NCI-H526 (cell line): ENCODE measurements at regions not wholly inside any gene's neighbourhood (a gene's known extent, or its start where the extent isn't known, plus 50 kb on each side); places are given as distances from the start of the nearest gene placed in this dataset.
"Not testable (repeated sequence)": the region's sequence is repeated elsewhere in the genome, so short reads cannot be mapped to it uniquely, and the experiment has no call there.

Experiments used
- DNase-seq, 2 experiments: peaks; one replicate each; lab custom pipeline; 2025; lab: John Stamatoyannopoulos, UW

GRCh38 chr14:55767286-55767685, 187.3 kb downstream of the KTN1 start:
- no peak for DNase-seq

GRCh38 chr14:55769877-55770276, 189.9 kb downstream of the KTN1 start:
- no peak for DNase-seq

- DNase-seq, result no peak
Measured at GRCh38 chr14:55771242-55771981, 191.4 kb downstream of the KTN1 start.

DNA sequence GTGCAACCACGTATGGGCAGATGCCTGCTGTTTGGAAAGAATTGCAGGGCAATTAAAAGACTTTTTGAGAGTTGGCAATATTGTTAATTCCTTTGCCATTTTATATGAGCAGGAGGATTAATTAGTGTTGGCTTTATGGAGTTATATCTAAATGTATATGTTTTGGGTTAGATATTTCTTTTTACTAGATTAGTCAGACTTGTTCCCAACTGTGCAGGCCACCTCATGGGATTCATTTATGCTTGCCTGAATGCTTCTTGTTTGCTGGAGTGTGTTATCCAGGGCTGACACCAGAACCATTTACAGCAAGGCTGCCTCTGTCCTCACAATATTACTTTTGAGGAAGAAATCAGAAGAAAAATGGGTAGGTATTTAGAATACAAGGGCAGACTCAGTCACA, 192.5 kb downstream of the KTN1 start:
- no peak for DNase-seq

- DNase-seq, result no peak
Measured at GRCh38 chr14:55773312-55773711, 193.3 kb downstream of the KTN1 start.

GRCh38 chr14:55773984-55774545, 194.1 kb downstream of the KTN1 start:
- no peak for DNase-seq

DNA sequence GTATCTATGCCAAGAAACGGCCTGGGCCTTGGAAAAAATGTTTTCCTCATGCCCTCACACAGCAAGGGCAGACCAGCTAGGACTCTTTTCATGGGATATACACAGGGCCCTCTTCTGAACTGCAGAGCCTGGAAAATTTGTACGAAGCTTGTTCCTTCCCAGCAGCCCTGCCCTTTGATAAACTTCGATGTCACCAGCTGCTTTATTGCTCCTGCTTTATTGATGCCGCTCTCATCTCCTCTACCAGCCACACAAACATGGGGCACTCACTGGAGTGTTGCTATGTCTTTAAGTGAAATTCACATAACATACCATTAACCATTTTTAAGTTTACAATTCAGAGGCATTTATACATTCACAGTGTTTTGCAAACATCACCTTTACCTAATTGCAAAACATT, 197.9 kb downstream of the KTN1 start:
- DNase-seq, result no peak

GRCh38 chr14:55780156-55780946, 200.3 kb downstream of the KTN1 start:
- DNase-seq, result no peak

DNA sequence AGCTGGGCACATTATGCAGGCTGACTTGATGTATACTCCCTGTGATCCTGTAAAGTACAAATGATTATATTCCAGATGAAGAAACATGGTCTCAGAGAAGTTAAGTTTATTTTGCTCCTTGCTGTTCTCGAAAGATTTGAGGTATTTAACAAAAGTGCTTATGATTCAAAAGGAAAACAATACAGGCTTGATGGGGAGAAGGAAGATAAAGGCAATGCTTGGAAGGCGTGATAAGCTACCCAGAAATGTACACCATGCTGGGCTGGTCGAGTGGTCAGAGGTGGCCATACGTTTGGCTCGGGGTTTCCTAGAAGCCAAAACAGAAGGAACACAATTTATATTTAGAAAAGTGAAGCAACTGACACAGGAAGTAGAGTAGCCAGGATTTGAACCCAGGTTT, 201.0 kb downstream of the KTN1 start:
- DNase-seq, result no peak

GRCh38 chr14:55782166-55782565, 202.2 kb downstream of the KTN1 start:
- DNase-seq, result no peak

DNA sequence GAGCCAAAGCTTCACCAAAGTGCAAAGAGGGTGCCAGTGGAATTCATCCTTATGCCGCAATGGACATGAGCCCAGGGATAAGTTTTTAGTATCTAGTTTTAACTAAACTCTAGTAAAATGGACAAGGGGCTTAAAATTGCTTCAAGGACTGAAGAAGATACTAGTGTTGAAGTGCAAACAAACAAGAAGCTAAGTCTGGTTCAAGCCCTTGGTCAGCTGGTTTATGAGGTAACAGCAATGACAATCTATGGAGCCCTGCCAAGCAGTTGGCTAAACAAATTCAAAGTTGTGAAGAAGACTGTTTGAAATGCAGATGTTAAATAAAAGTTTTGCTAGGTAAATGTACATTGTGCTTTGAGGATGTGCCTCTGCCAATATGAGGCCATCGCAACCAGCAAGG, 209.4 kb downstream of the KTN1 start:
- DNase-seq, result no peak

DNA sequence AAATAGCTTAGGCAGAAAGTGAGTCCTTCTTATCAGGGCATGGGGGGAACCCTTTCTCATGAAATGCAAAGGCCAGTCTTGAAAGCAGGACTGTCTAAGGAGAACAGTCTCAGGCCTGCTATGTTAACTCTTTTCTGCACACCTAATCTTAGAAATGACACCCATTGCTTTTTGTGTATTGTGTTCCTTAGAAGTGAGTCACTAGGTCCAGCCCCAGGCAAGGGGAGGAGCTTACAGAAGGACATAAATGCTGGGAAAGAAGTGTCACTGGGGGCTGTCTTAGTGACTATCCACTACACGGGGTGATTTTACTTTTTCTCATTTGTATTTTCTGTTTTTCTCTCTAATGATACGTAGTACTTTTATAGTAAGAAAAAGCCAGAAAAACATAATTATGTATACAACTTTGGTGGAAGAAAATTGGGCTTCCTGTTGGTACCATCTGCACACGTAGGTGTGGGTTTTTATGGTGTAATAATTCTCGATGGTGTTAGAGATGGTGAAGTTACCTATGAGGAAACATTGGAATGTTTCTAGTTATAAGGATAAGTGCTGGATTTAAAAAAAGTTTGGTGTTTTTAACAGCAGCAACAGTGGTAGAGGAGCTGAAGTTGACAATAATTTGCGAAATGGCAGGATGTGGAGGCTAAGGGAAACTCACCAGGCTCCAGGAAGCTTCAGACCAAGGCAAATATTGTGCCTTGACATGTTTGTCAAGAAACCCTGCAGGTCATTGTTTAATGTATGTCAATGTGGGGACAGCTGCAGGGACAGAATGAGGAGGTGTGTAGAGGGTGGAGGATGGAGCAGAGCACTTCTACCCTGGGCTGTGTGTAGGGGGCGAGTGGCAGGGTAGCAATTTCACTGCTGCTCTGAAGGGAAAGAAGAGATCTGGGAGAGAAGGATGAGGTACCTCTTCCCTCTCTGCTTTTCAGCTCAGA, 214.9 kb downstream of the KTN1 start:
- DNase-seq, result no peak

- not testable (repeated sequence) for DNase-seq
Measured at GRCh38 chr14:55796513-55796912, 216.5 kb downstream of the KTN1 start.

GRCh38 chr14:55798406-55798805, 218.4 kb downstream of the KTN1 start:
- DNase-seq, result peak in 1 of 2 experiments; percentile 10

GRCh38 chr14:55799508-55800095, 219.6 kb downstream of the KTN1 start:
- DNase-seq, result no peak

DNA sequence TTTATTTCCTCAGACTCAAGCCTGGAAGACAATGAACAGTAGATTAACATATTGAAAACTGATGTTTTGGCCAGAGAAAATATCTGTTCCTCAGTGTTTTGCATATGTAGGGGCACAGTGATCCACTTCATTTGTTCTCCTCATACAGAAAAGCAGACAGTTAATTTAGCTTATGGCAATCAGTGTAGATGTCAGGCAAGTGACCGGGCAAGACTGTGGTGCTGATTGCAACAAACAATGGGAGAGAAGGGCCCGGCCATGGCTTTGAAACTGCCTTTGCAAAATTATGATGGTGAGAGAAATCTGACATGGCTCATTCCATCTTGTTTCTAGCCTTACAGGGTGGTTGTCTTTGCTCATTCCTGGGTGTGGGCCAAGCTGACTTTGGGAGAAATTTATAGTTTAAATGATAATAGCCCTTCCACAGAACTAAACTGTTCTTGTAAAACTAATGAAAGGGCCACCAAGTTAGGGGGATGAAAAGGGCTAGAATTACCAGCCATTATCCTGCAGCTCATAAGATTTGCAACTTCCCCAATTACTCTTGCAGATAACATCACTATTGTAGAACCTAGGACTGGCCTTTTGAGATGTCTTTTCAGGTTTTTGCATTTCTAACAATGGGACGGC, 220.3 kb downstream of the KTN1 start:
- no peak for DNase-seq

DNA sequence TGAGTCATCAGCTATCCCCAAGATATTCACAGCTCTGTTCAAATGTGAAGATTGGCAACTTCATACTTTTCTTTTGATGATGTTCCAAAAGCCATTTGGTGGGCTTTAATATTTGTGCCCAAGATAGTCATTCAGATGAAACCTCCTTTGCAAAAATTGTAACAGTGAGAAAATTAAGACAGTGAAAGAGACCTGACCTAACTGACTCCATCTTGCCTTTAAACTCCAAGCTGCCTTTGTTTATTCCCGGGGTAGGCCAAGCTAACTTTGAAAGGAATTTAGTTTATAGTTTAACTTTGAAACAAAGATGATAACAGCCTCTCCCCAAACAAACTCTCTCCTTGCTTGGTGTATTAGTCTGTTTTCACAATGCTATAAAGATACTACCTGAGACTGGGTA, 221.1 kb downstream of the KTN1 start:
- DNase-seq, result no peak

DNA sequence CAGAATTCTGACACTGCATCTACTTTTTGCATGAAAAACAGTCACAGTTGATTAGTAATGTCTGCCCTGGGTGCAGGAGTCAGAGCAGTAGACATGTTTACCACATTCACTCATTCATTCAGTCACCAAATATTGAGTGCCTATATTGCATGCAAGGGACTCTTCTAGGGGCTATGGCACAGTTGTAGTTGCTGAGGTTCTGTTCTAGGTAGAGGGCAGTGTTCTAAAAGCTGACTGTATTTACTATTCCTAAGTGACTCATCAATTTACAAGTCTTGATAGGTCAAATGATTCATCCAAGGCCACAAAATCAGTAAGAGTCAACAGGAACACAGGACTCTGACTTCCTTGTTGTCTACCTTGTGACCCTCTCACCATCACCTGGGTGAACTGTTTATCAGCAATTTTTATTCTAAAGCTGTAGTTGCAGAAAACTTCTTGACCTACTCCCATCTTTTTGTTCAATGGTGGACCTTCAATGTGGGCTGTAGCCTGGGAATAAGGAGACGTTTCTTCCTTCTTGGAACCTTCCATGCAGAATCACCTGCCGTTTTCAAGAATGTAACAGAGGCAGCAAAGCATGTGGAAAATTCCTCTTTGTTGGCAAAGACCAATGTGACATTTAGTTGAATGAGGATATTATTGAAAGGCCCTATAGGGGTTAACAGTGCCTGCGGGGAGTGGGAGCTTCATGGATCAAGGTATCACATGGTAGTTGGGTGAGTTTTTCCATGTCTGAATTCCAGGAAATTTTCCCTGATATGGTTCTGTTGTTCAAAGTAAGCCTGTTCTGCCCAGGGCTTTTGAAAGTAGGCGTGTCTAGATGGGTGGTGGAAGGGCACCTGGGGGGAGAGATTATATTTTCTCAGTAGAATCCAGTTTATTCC, 223.2 kb downstream of the KTN1 start:
- no peak for DNase-seq

DNA sequence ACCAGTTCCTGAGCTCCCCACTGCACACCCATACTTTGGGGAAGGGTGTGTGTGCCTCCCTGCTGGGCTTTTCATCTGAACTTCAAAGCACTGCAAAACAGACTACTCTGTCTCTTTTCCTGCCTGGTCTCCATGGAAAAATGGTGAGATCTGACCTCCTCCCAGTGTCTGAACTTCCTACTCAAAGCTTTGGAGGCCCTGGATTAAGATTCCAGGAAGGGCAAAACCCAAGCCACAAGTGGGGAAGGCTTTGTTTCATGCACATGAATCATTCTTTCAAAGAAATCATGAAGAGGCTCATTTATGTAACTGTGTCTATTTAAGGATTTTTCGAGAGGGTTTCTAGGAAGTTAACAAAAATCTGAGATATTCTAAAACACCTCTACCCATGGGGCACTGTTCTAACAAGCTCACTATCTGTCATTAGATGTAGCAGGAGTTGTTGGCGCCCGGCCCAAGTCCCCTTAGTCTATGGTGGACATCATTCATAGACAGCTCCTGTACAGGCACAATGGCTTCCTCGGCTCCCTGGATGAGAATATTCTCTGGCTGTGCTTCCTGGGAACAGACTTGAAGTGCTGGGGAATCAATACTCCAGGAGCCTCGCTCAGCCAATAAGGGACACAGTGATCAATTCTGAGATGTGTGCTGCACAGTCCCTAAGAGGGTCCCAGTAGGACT, 224.0 kb downstream of the KTN1 start:
- no peak for DNase-seq

DNA sequence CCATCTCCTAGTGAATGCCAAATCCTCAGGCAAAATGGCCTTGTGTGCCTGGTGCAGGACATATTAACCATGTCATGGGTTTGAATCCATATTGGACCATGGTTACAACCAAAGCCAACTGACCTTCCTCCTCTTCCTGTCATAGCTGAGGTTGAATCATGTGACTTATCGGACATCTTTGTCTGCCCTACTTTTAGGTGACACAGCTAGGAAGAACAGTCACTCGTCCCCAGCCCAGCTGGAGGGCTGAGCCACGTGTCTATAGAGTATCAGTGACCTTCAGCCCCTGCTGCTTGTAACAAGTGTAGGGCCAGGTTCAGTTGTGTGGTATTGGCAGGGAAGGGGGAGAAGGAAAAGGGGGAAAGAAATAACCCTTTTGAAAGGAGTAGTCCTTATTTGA, 225.2 kb downstream of the KTN1 start:
- DNase-seq, result no peak
